ENCODE measurements at regions not wholly inside any gene's neighbourhood (a gene's known extent, or its start where the extent isn't known, plus 50 kb on each side); places are given as distances from the start of the nearest gene placed in this dataset.

DNA sequence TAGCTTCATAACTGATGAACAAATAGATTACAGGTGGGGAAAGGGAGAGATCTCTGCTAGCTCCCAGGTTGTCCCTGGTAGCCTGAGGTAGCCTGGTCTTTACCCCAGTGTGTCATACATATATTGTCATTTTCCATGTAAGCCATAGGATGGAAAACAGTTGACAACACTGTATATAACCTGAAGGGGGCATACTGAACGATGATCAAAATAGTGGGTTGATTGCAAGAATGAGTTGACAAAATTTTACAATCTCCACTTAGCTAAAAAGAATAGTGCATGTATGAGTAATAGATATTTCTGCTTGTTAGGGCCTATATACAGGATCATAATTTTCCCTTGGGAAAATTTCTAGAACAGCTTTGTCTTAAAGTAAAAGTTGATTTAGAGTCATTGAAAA is 304.1 kb upstream of the HAND2 start:
- DNase-seq, result peak; percentile 22

DNA sequence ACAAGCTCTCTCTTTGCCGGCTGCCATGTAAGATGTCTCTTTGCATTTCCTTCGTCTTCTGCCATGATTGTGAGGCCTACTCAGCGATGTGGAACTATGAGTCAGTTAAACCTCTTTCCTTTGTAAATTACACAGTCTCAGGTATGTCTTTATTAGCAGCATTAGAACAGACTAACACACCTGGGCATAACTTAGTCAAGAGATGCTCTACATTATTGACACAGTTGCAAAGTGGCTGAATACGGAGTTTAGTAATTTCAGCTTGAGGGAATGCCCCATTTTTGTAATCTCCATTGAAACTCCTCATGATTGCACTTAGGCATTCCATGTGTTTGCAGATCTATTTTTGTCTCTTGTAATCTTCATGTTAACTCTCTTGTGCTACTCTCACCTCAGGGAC is 299.5 kb upstream of the HAND2 start:
- no peak for DNase-seq

DNA sequence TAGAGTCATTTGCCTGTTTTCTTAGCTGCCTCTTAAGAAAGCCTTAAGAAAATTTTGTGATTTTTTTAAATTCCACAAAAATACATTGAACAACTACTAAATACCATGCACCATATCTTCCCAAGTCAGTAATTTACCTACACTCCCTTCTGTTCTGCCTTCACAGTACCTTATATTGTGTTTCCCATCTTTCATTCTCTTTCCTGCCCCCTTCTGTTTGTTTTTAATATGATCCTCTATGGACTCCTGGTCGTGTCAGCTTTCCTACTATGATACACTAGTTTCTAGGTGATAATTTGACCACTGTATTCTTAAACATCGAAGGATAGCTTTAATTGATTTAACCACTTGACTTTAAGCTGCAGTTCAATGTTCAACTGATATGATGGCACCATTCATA is 297.7 kb upstream of the HAND2 start:
- DNase-seq, result peak; percentile 24

DNA sequence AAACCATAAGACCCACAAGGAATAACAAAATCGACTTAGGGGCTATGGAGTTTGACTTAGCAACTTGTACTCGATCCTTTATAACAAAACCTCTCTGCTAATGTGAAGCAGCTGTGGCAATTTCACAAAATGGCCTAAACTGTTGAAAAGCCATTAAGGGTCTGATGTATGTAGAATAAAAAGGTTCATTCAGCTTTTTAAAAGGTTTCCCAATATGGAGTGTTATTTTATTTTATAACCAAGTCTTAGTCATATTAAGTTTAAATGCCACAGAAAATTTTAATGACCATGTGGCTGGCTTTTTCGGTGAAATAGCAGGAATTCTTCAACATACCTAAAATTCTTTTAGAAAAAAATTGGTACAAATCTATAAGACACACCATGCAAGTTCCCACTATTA is 291.8 kb upstream of the HAND2 start:
- no peak for DNase-seq

DNA sequence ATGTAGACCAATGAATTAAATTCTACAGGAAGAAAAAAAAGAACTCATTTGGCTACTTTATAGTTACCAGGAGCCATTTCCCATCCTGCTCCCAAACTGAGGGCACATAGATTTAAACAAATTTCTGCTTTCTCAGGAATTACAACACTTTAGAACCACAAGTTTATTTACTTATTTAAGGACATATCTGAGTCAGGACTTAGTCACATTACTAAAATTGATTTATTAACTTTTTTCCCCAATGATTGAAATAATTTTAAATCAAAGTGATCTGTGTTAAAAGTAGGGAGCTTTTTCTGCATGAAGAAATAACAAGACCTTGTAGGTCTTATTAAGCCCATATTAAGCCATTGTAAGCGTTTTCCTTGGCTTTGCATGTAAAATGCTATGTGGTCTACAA is 291.0 kb upstream of the HAND2 start:
- no peak for DNase-seq

DNA sequence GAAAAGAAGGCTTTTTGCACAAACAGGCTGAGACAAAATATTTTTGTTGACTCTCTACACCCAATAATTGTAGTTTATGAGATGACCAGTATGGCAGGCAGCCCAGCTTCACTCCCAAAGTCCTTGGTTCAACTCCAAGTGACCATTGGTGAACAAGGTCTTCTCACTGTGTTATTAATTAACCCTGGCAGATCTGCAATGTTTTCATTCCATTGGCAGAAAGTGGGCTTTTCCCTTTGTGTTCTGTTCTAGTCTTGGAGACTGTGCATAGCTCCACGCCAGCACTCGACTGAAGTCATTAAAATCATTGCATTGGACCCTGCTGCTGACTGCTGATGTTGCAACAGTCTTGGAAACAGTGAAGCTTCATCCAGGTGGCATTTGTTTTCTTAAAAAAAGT is 277.3 kb upstream of the HAND2 start:
- no peak for DNase-seq

DNA sequence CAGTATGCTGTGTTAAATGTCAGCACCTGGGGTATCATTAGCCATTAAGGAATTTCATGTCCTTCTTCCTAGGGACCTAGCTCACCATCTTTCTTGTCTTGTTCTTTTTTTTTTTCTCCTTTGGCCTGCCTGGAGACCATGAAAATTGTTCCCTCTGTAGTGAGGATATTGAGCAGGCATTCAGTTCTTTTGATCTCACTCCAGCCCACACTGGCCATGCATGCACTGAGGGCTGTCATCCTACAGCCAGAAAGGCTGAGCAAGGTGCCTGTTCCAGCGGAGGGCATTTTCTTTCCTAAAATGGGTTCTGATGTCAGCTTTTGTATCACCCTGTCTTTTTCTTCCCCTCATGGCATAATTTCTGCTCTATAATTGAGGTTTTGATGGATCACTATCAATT is 275.9 kb upstream of the HAND2 start:
- DNase-seq, result no peak

DNA sequence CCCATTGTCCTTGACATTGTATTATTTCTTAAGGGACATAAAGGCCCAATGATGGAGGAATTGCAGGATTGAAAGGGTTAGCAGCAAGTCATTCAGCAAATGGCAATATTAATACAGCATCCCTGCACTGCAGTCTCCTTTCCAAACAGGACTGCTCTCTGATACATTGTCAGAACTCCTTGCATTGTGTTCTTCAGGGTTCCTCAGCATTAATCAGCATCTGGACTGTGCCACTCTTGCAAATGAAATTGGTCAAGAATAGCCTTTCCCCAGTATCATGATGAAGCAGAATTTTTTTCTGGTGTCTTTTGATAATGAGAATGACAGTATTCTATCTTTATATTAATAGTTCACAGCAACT is 272.6 kb upstream of the HAND2 start:
- no peak for DNase-seq

DNA sequence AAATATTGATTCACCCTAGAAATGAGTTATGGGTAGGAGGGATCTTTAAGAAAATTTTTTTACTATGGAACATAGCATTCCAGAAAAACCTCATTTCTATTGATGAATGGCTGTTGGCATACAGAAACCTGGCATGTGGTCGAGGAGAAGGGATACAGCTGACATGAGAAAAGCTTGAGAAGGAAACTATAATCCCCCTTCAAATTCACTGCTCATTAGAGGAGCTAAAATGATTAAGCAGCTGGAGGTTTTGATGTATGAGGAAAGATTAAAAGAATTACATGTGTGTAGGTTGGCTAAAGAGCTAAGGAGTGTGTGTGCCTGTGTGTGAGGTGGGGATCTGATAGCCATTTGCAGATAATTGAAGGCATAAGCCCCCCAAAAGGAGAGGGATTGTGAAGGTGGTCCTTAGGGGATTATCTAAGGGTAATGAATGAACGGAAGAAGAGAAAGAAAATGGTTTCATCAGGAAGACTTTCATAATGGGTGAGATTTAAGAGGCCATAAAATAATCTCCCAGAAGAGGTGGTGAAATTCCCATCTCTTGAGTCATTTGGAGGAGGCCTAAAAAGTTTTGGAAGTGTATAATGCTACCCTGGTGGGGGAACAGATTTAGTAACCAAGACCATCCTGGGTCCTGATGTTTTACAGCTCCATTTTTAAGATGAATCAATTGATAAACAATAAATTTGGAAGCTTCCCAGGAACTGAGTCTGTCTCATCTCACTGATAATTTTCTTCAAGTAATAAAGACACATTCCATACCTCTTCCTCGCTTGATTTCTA is 272.0 kb upstream of the HAND2 start:
- no peak for DNase-seq

DNA sequence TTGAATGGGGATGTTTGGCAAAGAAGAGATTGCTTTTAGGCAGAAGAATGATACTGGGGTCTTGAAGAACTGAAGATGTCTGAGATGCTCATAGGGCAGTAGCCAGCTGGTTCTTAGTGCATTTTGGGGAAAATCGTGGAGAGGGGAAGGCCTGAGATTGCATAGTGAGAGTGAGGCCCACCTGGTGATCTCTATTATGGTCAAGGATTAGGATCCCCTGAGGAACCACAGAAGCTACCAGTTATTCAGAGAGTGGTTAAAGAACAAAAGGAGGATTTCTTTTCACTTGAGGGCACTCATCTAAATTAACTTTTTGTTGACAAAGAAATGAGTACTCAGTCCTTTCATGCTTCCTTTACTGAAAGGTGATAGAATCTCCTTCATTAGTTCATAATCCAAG is 271.3 kb upstream of the HAND2 start:
- DNase-seq, result no peak

DNA sequence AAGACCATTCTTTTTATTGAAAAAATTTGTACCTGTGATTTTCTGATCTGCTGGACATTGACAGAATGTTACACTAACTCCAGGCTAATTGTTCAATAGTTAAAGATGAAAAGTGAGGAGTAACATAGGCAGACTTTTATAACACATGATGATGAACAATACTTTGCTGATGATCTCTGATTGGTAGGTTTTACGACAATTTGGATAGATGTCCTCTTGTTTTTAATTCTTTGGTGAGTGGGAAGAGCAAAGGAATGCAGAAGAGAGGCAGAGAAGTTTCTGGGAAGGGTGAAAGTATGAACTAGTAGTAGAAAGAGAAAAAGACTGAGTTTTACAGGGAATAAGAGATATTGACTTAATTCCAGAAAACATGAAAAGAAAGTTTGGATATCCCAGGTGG is 267.3 kb upstream of the HAND2 start:
- no peak for DNase-seq

DNA sequence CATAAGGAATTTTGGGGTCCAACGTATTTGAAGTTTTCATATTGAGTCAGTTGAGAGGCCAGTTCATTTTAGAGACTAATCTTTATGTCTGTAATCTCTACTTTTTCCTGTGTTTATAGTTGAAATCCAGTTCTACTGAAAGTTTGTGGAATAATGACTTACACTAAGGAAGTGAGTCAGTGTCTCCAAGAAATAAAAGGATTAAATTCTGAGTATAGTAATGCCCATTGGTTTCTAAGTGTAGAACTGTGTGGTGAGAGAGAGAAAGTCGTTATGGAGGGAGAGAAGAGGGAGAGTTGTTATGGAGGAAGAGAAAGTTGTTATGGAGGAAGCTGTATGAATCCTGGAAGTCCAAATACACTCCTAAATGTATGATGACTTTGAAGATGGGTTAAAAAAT is 264.6 kb upstream of the HAND2 start:
- DNase-seq, result no peak

DNA sequence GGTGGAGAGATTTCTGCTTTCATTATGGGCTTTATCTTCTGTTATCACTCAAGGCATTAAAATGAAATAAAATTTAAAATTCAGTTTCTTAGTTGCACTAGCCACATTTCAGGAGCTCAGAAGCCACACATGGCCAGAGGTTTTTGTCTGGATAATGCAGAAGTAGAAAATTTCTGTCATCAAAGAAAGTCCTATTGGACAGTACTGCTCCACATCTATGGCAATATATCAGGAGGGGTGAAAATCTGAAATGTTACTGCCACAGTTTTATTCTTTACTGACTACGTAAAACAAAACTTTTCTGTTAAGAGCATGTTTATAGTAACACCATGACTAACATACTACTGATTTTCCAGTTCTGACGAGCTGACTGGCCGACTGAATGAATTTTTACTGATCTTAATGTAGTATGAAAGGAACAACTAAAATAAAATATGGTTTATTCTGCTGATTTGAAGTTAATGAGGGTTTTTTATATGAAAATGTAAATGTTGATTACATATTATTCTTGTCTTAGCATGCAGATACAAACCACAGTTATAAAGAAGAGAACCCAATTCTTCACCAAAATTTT is 264.0 kb upstream of the HAND2 start:
- DNase-seq, result no peak

DNA sequence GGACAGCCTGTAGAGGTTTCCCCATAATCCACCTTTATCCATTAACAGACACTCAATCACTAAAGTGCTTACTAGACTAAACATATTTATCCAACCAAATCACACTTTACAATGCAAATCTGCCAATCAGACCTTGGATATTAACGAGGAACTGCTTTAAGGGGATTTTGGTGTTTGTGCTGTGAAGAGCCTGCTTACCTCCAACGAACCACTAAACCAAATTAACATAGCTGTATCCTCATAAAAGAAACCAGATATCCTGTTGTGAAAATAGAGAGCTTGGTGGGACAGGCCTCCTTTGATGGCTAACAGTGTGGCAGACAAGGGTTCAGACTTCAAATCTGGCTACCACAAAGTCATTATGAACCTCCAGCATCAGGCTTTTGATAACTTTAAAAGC is 252.6 kb upstream of the HAND2 start:
- peak; percentile 27 for DNase-seq

DNA sequence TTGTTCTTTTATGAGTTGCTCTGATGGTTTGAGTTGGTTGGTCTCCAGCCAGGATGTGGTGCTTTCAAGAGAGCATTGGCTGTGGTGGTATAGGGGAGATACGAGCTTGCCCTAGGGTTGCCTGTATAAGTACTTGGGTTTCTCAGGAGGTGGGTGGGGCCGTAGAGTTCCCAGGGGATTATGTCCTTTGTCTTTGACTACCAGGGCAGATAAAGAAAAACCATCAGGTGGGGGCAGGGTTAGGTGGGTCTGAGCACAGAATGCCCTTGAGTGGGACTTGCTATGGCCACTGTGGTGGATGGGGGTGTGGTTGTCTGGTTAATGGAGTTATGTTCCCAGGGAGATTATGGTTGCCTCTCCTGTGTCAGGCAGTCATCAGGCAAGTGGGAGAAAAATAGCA is 247.9 kb upstream of the HAND2 start:
- DNase-seq, result no peak

DNA sequence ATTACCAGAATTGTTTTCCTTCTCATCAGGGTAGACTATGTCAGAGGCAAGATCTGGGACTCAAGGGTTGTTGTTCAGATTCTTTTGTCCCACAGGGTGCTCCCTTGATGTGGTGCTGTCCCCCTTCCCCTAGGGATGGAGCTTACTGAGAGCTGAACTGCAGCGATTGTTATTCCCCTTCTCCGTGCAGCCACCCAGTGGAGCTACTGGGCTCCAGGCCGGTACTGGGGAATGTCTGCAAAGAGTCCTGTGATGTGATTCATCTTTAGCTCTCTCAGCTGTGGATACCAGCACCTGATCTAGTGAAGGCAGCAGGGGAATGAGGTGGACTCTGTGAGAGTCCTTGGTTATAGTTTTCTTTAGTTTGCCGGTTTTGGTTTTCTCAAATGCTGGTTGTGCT is 247.4 kb upstream of the HAND2 start:
- no peak for DNase-seq

DNA sequence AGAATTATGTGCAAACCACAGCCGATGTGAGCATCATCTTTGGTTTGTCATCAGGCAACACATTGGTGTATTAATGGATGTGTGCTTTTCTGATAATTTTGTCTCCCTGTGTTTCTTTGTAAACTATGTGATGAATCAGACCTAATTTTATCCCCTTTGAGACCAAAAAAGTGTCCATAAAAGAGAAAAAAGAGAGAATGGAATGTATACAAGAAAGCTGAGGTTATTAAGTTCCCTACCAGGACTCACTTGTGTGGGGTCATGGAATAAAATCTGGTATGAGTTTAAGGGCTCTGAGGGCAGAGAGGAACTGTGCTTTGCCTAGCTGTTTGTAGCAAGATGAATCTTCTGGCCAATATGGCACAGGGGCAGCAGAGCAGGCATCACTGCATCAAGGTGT is 239.5 kb upstream of the HAND2 start:
- DNase-seq, result no peak

DNA sequence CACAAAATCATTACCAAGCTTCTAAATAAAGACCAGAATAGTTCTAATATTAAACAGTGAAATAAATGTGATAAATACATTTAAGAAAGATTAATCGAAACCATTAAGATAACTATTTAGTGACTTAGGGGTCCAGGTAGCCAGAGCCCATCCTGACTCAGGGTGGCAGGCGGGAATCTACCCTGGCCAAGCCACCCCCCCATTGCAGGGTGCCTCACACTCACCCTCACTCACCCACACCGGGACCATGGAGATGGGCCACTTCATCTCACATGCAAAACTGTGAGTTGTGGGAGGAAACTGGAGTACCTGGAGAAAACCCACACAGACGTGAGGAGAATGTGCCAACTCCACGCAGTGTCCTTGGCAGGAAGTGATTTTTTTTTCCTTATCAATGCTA is 237.6 kb upstream of the HAND2 start:
- DNase-seq, result no peak

DNA sequence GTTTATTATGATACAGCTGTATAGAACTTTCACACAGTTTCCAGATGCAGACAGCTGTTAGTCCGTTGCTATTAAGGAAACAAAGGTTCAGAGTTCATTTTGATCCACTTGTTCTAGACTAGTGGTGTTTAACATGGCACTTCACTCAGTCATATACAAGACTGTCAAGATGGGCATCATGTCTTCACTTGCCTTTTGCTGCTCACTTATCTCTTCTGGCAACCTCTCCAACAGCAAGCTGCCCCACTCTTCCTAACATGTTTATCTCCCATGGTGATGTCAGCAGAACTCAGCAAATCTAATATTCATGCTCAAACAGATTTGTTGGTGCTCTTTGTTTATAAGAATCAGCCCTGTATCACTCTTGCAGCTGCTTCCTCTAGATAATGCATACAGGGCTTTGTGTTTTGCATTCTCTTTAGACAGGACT is 236.2 kb upstream of the HAND2 start:
- DNase-seq, result no peak

DNA sequence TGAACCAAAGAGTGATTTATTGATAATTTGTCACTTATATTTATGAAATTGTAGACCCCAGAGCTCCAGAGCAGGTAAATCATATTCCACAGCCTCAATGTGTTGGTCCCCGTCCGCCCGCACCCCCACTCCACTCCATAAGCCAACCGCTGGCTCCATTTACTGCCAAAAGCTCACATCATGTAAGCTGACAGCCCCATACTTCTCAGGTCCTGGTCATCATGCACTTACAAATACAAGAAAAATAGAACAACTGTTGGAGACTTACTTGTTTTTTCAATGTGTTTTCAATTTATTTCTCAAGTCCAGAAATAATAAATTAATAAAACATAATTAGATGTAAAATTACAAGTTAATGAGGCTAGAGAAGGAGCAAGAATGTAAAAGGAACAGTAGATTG is 235.7 kb upstream of the HAND2 start:
- DNase-seq, result no peak

DNA sequence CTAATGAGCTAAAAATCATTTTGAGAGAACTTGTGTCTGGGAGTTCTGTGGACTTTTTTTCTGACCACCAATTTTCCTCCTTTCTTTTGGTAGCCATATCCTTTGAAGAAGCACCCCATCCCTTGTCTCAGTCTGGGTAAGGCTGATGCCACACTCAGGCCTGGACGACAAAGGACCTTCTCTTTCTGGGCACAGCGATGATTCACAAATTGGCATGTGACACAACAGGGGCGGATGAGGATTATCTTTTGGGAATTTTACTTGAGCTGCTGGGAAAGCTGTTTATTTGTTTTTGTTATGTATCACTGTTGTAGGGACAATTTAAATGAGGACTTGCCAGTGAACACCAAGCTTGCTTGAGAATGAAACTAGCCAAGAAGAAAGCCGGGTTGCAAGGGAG is 233.4 kb upstream of the HAND2 start:
- DNase-seq, result no peak

DNA sequence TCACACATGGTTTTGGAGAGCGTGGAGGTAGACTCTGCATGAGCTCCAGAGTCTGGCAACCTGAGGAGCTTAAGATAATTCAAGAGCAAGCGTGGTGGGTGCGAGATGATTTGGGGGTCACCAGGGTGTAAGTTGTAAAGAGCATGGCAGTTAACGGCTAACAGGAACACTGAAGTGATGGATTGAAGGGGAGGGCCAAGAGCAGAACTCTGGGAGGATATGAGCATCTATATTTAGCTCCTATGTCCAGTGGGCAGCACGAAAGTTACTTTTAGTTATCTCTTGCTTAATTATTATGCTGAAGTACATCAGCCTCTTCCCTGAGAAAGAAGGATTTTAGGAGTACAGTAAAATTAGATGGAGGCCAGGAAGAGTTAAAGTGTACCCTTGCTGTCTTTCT is 231.9 kb upstream of the HAND2 start:
- DNase-seq, result no peak

DNA sequence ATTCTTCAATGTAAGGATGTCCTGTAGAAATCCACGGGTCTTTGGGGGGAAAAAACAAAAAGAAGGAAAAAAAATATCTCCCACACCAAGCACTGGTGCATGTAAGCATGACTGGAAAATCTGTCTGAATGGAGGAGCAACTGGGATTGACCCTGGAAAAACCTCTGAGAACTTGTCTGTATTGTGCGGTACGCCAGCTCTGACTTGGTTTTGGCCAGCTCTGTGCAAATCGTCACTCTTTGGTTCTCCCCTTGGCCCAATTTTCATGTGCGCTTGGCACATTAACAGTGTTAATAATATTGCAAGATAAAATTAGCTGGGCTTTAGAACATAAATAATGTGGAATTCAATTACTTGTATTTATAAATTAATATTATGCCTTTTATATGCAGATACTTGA is 231.2 kb upstream of the HAND2 start:
- no peak for DNase-seq

DNA sequence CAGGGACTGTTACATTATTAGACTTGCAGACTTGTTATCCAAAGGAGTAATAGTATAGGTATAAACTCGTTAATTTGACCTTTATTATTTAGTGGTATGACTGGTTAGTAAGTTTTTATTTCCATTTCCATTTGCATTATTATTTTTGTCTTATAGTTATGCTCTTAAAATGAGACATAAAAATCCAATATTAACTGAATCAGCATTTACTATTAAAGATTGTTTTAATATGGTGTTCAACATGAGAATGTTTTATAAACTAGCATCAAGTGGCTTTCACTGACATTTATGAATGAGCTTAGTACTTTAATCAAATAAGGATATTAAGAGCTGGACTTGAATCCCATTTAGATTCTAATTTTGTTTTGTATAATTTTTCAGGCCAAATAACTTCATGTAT is 228.1 kb upstream of the HAND2 start:
- no peak for DNase-seq

DNA sequence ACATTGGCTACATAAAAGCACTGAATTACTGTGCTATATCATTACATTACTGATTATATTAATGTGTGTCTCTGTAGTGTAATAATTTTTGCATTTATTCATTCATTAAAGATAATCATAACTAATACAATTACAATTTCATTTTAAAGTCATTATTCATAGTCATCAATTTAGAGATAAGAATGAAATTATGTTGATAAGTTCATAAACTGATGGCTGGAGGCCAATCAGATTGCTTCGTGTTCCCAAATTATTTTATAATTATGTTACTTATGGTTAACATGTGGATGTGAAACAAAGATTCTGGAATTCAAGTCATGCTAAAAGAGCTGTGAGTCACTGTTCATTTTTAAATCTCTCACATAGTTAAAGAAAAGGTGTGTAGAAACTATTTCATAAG is 223.4 kb upstream of the HAND2 start:
- no peak for DNase-seq

Data from DMS53 (cell line).